WTC11 (cell line): ENCODE measurements at regions not wholly inside any gene's neighbourhood (a gene's known extent, or its start where the extent isn't known, plus 50 kb on each side); places are given as distances from the start of the nearest gene placed in this dataset.

Experiments
- ATAC-seq: fragments of 200-7000 bp; cut with Tn5 transposase; 2 replicates; pipeline ENCODE4 v1.10.0; 2021; ENCODE audit warnings: mild to moderate bottlenecking, moderate library complexity
- CTCF ChIA-PET: fragments of 300-600 bp; sonication (Branson Sonifier 250); formaldehyde crosslinking; loops from one replicate; lab custom pipeline; 2021; ENCODE audit warnings: antibody characterized with exemption; lab: Charles Lee
- POLR2A ChIA-PET: fragments of 350-600 bp; sonication (Branson Sonifier 250); formaldehyde crosslinking; loops from one replicate; lab custom pipeline; 2021; ENCODE audit warnings: antibody characterized with exemption; lab: Charles Lee
- DNase-seq: peaks from one replicate; pipeline ENCODE4 v3.0.0; 2021; ENCODE audit warnings: low spot score
- H3K27ac Mint-ChIP-seq: 2 replicates; pipeline ENCODE4 v1.8.0; 2021; ENCODE audit warnings: mixed read lengths
- H3K27me3 Mint-ChIP-seq: 2 replicates; pipeline ENCODE4 v1.8.0; 2021; ENCODE audit warnings: low read depth, mild to moderate bottlenecking, moderate library complexity, mixed read lengths
- H3K36me3 Mint-ChIP-seq: 2 replicates; pipeline ENCODE4 v1.8.0; 2021; ENCODE audit warnings: mixed read lengths
- H3K4me1 Mint-ChIP-seq: 2 replicates; pipeline ENCODE4 v1.8.0; 2022; ENCODE audit warnings: mixed read lengths
- H3K4me3 Mint-ChIP-seq: 2 replicates; pipeline ENCODE4 v1.8.0; 2021; ENCODE audit warnings: mild to moderate bottlenecking, moderate library complexity, mixed read lengths
- H3K9me3 Mint-ChIP-seq: 2 replicates; pipeline ENCODE4 v1.8.0; 2021; ENCODE audit warnings: mixed read lengths
- CREM ChIP-seq: sonication (generic); formaldehyde crosslinking; IDR thresholded peaks from 2 replicates; pipeline ENCODE4 v1.8.1; 2022; ENCODE audit warnings: mild to moderate bottlenecking, missing genetic modification reagents, moderate library complexity
- FOXJ3 ChIP-seq: sonication (generic); formaldehyde crosslinking; IDR thresholded peaks from 2 replicates; pipeline ENCODE4 v1.9.0; 2021; ENCODE audit warnings: missing genetic modification reagents, mild to moderate bottlenecking, borderline replicate concordance
- GRHL2 ChIP-seq: fragments of 250-450 bp; sonication (Bioruptor Pico); IDR thresholded peaks from 2 replicates; pipeline ENCODE4 v1.8.0; 2022; ENCODE audit warnings: mild to moderate bottlenecking, moderate library complexity; ENCODE audit not compliant: insufficient replicate concordance, severe bottlenecking
- HMGA2 ChIP-seq: fragments of 250-450 bp; sonication (Bioruptor Pico); IDR thresholded peaks from 2 replicates; pipeline ENCODE4 v1.4.0; 2021; ENCODE audit warnings: mild to moderate bottlenecking, moderate library complexity
- IRF2 ChIP-seq: sonication (generic); formaldehyde crosslinking; IDR thresholded peaks from 2 replicates; pipeline ENCODE4 v1.8.0; 2022; ENCODE audit warnings: low read depth, missing genetic modification reagents, borderline replicate concordance
- JUN ChIP-seq: sonication (generic); formaldehyde crosslinking; IDR thresholded peaks from 2 replicates; pipeline ENCODE4 v1.8.0; 2023; ENCODE audit warnings: mild to moderate bottlenecking, missing genetic modification reagents
- NFYB ChIP-seq: sonication (generic); formaldehyde crosslinking; conservative IDR thresholded peaks from 2 replicates; pipeline ENCODE4 v1.8.0; 2022; ENCODE audit warnings: low read depth, missing genetic modification reagents
- SMAD4 ChIP-seq: sonication (generic); formaldehyde crosslinking; IDR thresholded peaks from 2 replicates; pipeline ENCODE4 v1.8.0; 2022; ENCODE audit warnings: mild to moderate bottlenecking, missing genetic modification reagents
- ZNF219 ChIP-seq: sonication (generic); formaldehyde crosslinking; IDR thresholded peaks from 2 replicates; pipeline ENCODE4 v1.8.0; 2023; ENCODE audit warnings: missing genetic modification reagents, mild to moderate bottlenecking, borderline replicate concordance
- ZNF396 ChIP-seq: fragments of 250-450 bp; sonication (Bioruptor Pico); IDR thresholded peaks from 2 replicates; pipeline ENCODE4 v1.8.0; 2021; ENCODE audit warnings: mild to moderate bottlenecking, moderate library complexity, borderline replicate concordance
- TF ChIP-seq, protein P1 (sequence below): fragments of 250-450 bp; sonication (Bioruptor Pico); IDR thresholded peaks from 2 replicates; pipeline ENCODE4 v2.1.2; 2022; ENCODE audit warnings: mild to moderate bottlenecking, moderate library complexity
- TF ChIP-seq, protein P2 (sequence below): sonication (generic); formaldehyde crosslinking; IDR thresholded peaks from 2 replicates; pipeline ENCODE4 v1.8.1; 2022; ENCODE audit warnings: missing genetic modification reagents, borderline replicate concordance
- TF ChIP-seq, protein P3 (sequence below): sonication (generic); formaldehyde crosslinking; conservative IDR thresholded peaks from 2 replicates; pipeline ENCODE4 v1.8.1; 2023; ENCODE audit warnings: mild to moderate bottlenecking, low read depth, missing genetic modification reagents, moderate library complexity
- TF ChIP-seq, protein P4 (sequence below): sonication (generic); formaldehyde crosslinking; IDR thresholded peaks from 2 replicates; pipeline ENCODE4 v1.8.0; 2022; ENCODE audit warnings: mild to moderate bottlenecking, missing genetic modification reagents
- TF ChIP-seq, protein P5 (sequence below): fragments of 200-600 bp; IDR thresholded peaks from 2 replicates; pipeline ENCODE4 v1.8.0; 2022; ENCODE audit warnings: antibody characterized with exemption
- TF ChIP-seq, protein P6 (sequence below): sonication (generic); formaldehyde crosslinking; IDR thresholded peaks from 2 replicates; pipeline ENCODE4 v1.8.1; 2023; ENCODE audit warnings: mild to moderate bottlenecking, missing genetic modification reagents, borderline replicate concordance
- TF ChIP-seq, protein P7 (sequence below): sonication (generic); formaldehyde crosslinking; IDR thresholded peaks from 2 replicates; pipeline ENCODE4 v1.8.1; 2023; ENCODE audit warnings: mild to moderate bottlenecking, moderate library complexity, missing genetic modification reagents
- TF ChIP-seq, protein P8 (sequence below): sonication (generic); formaldehyde crosslinking; IDR thresholded peaks from 2 replicates; pipeline ENCODE4 v1.8.1; 2022; ENCODE audit warnings: low read depth, mild to moderate bottlenecking, moderate library complexity, missing genetic modification reagents, borderline replicate concordance

DNA sequence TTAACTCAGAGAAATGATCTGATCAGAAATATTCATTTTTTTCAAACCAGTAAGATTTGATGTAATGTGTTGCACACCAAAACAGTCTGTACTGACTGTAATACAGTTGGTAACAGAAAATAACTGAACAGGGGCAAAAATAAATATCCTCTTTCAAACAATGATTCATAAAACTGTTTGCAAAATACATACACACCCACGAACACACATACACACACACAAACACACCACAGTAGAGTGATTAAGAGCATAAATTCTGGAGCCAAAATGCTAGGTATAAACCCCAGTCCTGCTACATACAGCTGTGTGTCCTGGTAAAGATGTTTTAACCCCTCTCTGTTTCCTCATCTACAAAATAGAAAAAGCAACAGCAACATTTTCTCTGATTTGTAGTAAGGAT, 376.6 kb downstream of the PDGFC start (continued):
- no peak for TF ChIP-seq NFYB (CRISPR knock-in tag)

DNA sequence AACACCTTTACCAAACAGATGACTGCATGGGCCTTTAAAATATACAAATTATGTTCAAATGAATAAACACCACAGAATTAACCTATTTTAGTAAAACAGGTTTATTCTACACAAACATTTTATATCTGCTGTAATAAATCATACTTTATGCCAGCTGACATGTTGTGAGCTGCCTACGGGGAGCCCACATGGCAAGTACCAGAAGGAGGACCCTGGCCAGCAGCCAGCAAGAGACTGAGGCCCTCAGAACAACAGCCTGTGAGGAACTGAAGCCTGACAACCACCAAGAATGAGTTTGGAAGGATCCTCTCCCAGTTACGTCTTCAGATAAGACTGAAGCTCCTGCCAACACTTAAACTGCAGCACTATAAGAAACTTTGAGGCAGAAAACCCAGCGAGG, 377.0 kb downstream of the PDGFC start:
- Mint-ChIP-seq H3K4me1 (peaks cover 11% of the 10 kb centered on the region), H3K36me3 (peaks cover 4% of the 10 kb centered on the region)
- CTCF ChIA-PET = interaction anchor here (0.6 kb wide), 1 partner anchor 79 kb away, joined by 3 read pairs; no protein-coding TSS in a partner anchor
- POLR2A ChIA-PET = no interaction called here
- DNase-seq = no peak
- TF ChIP-seq JUN = no peak
- no peak for TF ChIP-seq FOXJ3 (CRISPR knock-in tag)
- TF ChIP-seq, protein P1, sequence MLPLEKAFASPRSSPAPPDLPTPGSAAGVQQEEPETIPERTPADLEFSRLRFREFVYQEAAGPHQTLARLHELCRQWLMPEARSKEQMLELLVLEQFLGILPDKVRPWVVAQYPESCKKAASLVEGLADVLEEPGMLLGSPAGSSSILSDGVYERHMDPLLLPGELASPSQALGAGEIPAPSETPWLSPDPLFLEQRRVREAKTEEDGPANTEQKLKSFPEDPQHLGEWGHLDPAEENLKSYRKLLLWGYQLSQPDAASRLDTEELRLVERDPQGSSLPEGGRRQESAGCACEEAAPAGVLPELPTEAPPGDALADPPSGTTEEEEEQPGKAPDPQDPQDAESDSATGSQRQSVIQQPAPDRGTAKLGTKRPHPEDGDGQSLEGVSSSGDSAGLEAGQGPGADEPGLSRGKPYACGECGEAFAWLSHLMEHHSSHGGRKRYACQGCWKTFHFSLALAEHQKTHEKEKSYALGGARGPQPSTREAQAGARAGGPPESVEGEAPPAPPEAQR (CRISPR knock-in tag) = no peak
- TF ChIP-seq, protein P2, sequence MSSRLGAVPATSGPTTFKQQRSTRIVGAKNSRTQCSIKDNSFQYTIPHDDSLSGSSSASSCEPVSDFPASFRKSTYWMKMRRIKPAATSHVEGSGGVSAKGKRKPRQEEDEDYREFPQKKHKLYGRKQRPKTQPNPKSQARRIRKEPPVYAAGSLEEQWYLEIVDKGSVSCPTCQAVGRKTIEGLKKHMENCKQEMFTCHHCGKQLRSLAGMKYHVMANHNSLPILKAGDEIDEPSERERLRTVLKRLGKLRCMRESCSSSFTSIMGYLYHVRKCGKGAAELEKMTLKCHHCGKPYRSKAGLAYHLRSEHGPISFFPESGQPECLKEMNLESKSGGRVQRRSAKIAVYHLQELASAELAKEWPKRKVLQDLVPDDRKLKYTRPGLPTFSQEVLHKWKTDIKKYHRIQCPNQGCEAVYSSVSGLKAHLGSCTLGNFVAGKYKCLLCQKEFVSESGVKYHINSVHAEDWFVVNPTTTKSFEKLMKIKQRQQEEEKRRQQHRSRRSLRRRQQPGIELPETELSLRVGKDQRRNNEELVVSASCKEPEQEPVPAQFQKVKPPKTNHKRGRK = no peak
- TF ChIP-seq, protein P3, sequence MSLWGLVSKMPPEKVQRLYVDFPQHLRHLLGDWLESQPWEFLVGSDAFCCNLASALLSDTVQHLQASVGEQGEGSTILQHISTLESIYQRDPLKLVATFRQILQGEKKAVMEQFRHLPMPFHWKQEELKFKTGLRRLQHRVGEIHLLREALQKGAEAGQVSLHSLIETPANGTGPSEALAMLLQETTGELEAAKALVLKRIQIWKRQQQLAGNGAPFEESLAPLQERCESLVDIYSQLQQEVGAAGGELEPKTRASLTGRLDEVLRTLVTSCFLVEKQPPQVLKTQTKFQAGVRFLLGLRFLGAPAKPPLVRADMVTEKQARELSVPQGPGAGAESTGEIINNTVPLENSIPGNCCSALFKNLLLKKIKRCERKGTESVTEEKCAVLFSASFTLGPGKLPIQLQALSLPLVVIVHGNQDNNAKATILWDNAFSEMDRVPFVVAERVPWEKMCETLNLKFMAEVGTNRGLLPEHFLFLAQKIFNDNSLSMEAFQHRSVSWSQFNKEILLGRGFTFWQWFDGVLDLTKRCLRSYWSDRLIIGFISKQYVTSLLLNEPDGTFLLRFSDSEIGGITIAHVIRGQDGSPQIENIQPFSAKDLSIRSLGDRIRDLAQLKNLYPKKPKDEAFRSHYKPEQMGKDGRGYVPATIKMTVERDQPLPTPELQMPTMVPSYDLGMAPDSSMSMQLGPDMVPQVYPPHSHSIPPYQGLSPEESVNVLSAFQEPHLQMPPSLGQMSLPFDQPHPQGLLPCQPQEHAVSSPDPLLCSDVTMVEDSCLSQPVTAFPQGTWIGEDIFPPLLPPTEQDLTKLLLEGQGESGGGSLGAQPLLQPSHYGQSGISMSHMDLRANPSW (CRISPR knock-in tag) = no peak
- TF ChIP-seq, protein P4, sequence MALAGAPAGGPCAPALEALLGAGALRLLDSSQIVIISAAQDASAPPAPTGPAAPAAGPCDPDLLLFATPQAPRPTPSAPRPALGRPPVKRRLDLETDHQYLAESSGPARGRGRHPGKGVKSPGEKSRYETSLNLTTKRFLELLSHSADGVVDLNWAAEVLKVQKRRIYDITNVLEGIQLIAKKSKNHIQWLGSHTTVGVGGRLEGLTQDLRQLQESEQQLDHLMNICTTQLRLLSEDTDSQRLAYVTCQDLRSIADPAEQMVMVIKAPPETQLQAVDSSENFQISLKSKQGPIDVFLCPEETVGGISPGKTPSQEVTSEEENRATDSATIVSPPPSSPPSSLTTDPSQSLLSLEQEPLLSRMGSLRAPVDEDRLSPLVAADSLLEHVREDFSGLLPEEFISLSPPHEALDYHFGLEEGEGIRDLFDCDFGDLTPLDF (CRISPR knock-in tag) = no peak
- TF ChIP-seq CREM (CRISPR knock-in tag) = no peak
- TF ChIP-seq, protein P5, sequence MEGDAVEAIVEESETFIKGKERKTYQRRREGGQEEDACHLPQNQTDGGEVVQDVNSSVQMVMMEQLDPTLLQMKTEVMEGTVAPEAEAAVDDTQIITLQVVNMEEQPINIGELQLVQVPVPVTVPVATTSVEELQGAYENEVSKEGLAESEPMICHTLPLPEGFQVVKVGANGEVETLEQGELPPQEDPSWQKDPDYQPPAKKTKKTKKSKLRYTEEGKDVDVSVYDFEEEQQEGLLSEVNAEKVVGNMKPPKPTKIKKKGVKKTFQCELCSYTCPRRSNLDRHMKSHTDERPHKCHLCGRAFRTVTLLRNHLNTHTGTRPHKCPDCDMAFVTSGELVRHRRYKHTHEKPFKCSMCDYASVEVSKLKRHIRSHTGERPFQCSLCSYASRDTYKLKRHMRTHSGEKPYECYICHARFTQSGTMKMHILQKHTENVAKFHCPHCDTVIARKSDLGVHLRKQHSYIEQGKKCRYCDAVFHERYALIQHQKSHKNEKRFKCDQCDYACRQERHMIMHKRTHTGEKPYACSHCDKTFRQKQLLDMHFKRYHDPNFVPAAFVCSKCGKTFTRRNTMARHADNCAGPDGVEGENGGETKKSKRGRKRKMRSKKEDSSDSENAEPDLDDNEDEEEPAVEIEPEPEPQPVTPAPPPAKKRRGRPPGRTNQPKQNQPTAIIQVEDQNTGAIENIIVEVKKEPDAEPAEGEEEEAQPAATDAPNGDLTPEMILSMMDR = no peak
- TF ChIP-seq GRHL2 (CRISPR knock-in tag) = no peak
- TF ChIP-seq ZNF219 (CRISPR knock-in tag) = no peak
- TF ChIP-seq, protein P6, sequence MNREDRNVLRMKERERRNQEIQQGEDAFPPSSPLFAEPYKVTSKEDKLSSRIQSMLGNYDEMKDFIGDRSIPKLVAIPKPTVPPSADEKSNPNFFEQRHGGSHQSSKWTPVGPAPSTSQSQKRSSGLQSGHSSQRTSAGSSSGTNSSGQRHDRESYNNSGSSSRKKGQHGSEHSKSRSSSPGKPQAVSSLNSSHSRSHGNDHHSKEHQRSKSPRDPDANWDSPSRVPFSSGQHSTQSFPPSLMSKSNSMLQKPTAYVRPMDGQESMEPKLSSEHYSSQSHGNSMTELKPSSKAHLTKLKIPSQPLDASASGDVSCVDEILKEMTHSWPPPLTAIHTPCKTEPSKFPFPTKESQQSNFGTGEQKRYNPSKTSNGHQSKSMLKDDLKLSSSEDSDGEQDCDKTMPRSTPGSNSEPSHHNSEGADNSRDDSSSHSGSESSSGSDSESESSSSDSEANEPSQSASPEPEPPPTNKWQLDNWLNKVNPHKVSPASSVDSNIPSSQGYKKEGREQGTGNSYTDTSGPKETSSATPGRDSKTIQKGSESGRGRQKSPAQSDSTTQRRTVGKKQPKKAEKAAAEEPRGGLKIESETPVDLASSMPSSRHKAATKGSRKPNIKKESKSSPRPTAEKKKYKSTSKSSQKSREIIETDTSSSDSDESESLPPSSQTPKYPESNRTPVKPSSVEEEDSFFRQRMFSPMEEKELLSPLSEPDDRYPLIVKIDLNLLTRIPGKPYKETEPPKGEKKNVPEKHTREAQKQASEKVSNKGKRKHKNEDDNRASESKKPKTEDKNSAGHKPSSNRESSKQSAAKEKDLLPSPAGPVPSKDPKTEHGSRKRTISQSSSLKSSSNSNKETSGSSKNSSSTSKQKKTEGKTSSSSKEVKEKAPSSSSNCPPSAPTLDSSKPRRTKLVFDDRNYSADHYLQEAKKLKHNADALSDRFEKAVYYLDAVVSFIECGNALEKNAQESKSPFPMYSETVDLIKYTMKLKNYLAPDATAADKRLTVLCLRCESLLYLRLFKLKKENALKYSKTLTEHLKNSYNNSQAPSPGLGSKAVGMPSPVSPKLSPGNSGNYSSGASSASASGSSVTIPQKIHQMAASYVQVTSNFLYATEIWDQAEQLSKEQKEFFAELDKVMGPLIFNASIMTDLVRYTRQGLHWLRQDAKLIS (CRISPR knock-in tag) = no peak
- TF ChIP-seq ZNF396 = no peak
- no peak for TF ChIP-seq IRF2 (CRISPR knock-in tag)
- TF ChIP-seq, protein P7, sequence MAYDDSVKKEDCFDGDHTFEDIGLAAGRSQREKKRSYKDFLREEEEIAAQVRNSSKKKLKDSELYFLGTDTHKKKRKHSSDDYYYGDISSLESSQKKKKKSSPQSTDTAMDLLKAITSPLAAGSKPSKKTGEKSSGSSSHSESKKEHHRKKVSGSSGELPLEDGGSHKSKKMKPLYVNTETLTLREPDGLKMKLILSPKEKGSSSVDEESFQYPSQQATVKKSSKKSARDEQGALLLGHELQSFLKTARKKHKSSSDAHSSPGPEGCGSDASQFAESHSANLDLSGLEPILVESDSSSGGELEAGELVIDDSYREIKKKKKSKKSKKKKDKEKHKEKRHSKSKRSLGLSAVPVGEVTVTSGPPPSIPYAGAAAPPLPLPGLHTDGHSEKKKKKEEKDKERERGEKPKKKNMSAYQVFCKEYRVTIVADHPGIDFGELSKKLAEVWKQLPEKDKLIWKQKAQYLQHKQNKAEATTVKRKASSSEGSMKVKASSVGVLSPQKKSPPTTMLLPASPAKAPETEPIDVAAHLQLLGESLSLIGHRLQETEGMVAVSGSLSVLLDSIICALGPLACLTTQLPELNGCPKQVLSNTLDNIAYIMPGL (CRISPR knock-in tag) = no peak
- TF ChIP-seq, protein P8, sequence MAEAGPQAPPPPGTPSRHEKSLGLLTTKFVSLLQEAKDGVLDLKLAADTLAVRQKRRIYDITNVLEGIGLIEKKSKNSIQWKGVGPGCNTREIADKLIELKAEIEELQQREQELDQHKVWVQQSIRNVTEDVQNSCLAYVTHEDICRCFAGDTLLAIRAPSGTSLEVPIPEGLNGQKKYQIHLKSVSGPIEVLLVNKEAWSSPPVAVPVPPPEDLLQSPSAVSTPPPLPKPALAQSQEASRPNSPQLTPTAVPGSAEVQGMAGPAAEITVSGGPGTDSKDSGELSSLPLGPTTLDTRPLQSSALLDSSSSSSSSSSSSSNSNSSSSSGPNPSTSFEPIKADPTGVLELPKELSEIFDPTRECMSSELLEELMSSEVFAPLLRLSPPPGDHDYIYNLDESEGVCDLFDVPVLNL = no peak
- no peak for TF ChIP-seq SMAD4
- no peak for TF ChIP-seq HMGA2 (CRISPR knock-in tag)
- TF ChIP-seq, all 79 proteins: peak for 0
- Mint-ChIP-seq H3K9me3 (peaks cover 11% of the 10 kb centered on the region), H3K27me3 (no peaks in the 10 kb centered on the region), H3K4me3 (no peak overlapping the region), H3K27ac (no peak overlapping the region)
- no peak for ATAC-seq
